Psoas muscle (tissue), 7 donors: ENCODE measurements at regions not wholly inside any gene's neighbourhood (a gene's known extent, or its start where the extent isn't known, plus 50 kb on each side); places are given as distances from the start of the nearest gene placed in this dataset.

Experiments
- ATAC-seq, 4 donors: fragments of 200-7000 bp; cut with Tn5 transposase; one replicate each; pipeline ENCODE4 v1.9.1; 2020; ENCODE audit warnings: moderate library complexity in 3 of 4, mild to moderate bottlenecking in 2 of 4
- DNase-seq, 2 donors: peaks; one replicate each; pipeline ENCODE4 v3.0.0-alpha.2; 2020
- H3K27ac ChIP-seq: fragments of 200-600 bp; one replicate; pipeline ENCODE4 v1.8.0; 2022
- H3K27me3 ChIP-seq, 3 donors: fragments of 200-600 bp in 1 of 3; one replicate each; pipeline versions ENCODE4 v1.6.1 to v1.8.0; 2013 to 2022; ENCODE audit warnings: low read length in 2 of 3, mild to moderate bottlenecking in 2 of 3, moderate library complexity in 1 of 3; ENCODE audit not compliant: insufficient read depth in 3 of 3
- H3K36me3 ChIP-seq, 2 donors: fragments of 200-600 bp in 1 of 2; one replicate each; pipeline versions ENCODE4 v1.6.1 to v1.8.0; 2013 to 2022; ENCODE audit warnings: low read depth in 1 of 2, mild to moderate bottlenecking in 1 of 2, moderate library complexity in 1 of 2; ENCODE audit not compliant: insufficient read depth in 1 of 2
- H3K4me1 ChIP-seq: fragments of 200-600 bp; one replicate; pipeline ENCODE4 v1.8.0; 2022
- H3K4me3 ChIP-seq: fragments of 200-600 bp; one replicate; pipeline ENCODE4 v1.8.0; 2022; ENCODE audit warnings: mild to moderate bottlenecking
- H3K9me3 ChIP-seq: fragments of 200-600 bp; one replicate; pipeline ENCODE4 v1.8.0; 2022
- CTCF ChIP-seq: fragments of 200-600 bp; IDR thresholded peaks from one replicate; pipeline ENCODE4 v1.8.0; 2022; ENCODE audit warnings: antibody characterized with exemption
- WGBS, 3 donors: extraction: QIAGEN DNeasy Blood & Tissue Kit; methylation state at CpG; one replicate each; pipeline versions ENCODE4 v1.1.6 to v1.1.7; 2013; 5-methylcytosine and 5-hydroxymethylcytosine counted together
- intact Hi-C, 2 donors: fragments of 100-400 bp; cut with DNase I; formaldehyde crosslinking; loops; one replicate each; pipeline versions ENCODE4 v1.11.0 to v1.14.2; 2022
- donor health status: healthy with polysubstance abuse.
- donor health status: DM: no; HTN: no; CAD: no; lungs with moderate emphysema.
- donor health status: Bipolar disorder and iron deficiency.
- donor health status: healthy.
- donor health status: DM: yes; HTN: yes; CAD: no.
- donor health status: DM: no; HTN: no; CAD: no.
- donor health status: DM: yes; HTN: yes; CAD: no.

- Histone ChIP-seq H3K9me3 (peaks cover 3% of the 10 kb centered on the region), H3K27me3 (no peaks in the 10 kb centered on the region), H3K4me1 (no peaks in the 10 kb centered on the region), H3K4me3 (no peak overlapping the region), H3K27ac (no peak overlapping the region), H3K36me3 (no peaks in the 10 kb centered on the region)
- intact Hi-C loops, result no loop called here
- whole genome bisulfite sequencing, 3 donors, result 74 to 76% (median 75%) methylated on average over 2 of the region's 2 CpGs
- TF ChIP-seq CTCF, result no peak
- DNase-seq, result no peak
- no peak for ATAC-seq
Observed at GRCh38 chr6:8529250-8529649, 93.9 kb upstream of the SLC35B3 start.

GRCh38 chr6:8527818-8528217, 92.5 kb upstream of the SLC35B3 start:
- Histone ChIP-seq H3K36me3 (no peaks in the 10 kb centered on the region), H3K27ac (no peak overlapping the region), H3K27me3 (no peaks in the 10 kb centered on the region), H3K9me3 (peaks cover 3% of the 10 kb centered on the region), H3K4me3 (no peak overlapping the region), H3K4me1 (no peaks in the 10 kb centered on the region)
- no peak for TF ChIP-seq CTCF
- DNase-seq (no peak), ATAC-seq (no peak)
- intact Hi-C loops, result no loop called here
- WGBS, 3 donors, result 93 to 97% (median 93%) methylated on average over 1 of the region's 1 CpG

DNA sequence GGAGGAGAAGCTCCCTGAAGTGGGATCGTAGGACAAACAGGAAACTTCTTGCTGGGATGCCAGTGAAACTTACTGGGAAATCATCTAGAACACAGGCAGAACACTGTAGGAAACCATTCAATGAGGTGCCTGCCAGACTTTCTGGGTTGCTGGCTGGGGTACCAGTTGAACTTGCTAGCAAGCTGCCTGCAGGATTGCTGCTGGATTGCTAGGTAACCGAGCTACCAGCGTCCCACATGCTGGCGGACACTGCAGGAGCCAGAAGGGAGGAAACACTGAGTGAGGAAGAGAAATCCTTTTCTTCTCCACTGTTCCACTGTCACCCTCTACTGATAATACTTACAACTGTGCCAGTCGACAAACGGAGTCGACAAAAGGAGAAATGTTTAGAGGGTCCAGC, 91.3 kb upstream of the SLC35B3 start:
- TF ChIP-seq CTCF, result no peak
- Histone ChIP-seq H3K36me3 (no peaks in the 10 kb centered on the region), H3K27me3 (no peaks in the 10 kb centered on the region), H3K27ac (no peak overlapping the region), H3K9me3 (peaks cover 4% of the 10 kb centered on the region), H3K4me1 (no peaks in the 10 kb centered on the region), H3K4me3 (no peak overlapping the region)
- WGBS, 3 donors, result 58 to 71% (median 70%) methylated on average over 7 of the region's 7 CpGs
- no peak for DNase-seq
- ATAC-seq, result no peak
- intact Hi-C loops, result no loop called here

DNA sequence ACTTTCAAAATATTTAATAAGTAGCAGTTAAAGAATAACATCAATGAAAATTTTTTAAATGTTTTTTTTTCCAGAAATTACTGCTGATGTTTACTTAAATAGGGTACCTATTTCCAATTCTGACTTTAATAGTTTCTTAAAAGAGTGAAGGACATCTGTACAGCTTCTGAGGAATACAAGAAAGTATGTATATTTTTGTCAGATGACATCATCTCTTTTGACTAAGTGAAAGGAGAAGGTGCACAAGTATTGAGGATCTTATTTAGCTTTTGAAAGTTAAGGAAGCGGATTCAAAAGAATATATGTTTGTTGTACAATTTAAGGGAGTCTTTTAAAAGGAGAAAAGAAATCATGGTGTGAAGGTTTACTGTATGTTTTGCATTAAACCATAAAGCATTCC, 90.0 kb upstream of the SLC35B3 start:
- DNase-seq (no peak), ATAC-seq (no peak)
- TF ChIP-seq CTCF, result no peak
- no peak overlapping the region for H3K27ac ChIP-seq
- no peaks in the 10 kb centered on the region for H3K27me3 ChIP-seq
- intact Hi-C loops, result no loop called here
- no peaks in the 10 kb centered on the region for H3K4me1 ChIP-seq
- peaks cover 8% of the 10 kb centered on the region for H3K9me3 ChIP-seq
- 83 to 88% (median 83%) methylated on average over 1 of the region's 1 CpG for WGBS, 3 donors
- H3K4me3 ChIP-seq, result no peak overlapping the region
- no peaks in the 10 kb centered on the region for H3K36me3 ChIP-seq

DNA sequence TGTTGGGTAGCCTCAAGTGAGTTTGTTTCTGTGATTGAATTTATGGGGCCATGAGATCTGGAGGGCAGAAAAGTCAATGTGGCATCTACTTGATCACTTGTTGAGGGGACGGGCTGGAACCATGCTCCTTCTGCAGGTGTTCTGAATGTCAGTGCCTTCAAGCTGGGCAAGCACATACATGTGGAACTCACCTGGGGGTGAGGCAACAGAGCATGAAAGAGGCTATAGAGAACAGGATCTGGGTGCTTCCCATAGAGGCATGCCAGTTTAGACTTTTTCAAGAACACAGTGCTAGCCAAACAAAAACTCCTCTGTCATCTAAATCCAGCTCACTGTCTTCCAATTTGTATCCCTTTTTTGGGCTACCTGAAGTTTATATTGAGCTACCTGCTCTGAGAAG, 77.8 kb upstream of the SLC35B3 start:
- ATAC-seq (no peak), DNase-seq (no peak)
- H3K4me1 ChIP-seq, result no peaks in the 10 kb centered on the region
- no peak overlapping the region for H3K27ac ChIP-seq
- no peaks in the 10 kb centered on the region for H3K9me3 ChIP-seq
- 87 to 92% (median 87%) methylated on average over 1 of the region's 1 CpG for WGBS, 3 donors
- intact Hi-C loops, result no loop called here
- TF ChIP-seq CTCF, result no peak
- no peaks in the 10 kb centered on the region for H3K36me3 ChIP-seq
- no peak overlapping the region for H3K4me3 ChIP-seq
- H3K27me3 ChIP-seq, result no peaks in the 10 kb centered on the region
